C4-2B (cell line): ENCODE measurements at regions not wholly inside any gene's neighbourhood (a gene's known extent, or its start where the extent isn't known, plus 50 kb on each side); places are given as distances from the start of the nearest gene placed in this dataset.

ENCODE experiments used
- H3K27ac ChIP-seq: fragments of 450-650 bp; 2 replicates; pipeline ENCODE4 v1.5.1; 2017
- ZFX ChIP-seq: fragments of 450-650 bp; IDR thresholded peaks from 2 replicates; pipeline ENCODE4 v1.6.1; 2017
- TF ChIP-seq, protein P1 (sequence below): fragments of 450-650 bp; conservative IDR thresholded peaks from 2 replicates; pipeline ENCODE4 v1.5.1; 2017; ENCODE audit warnings: mild to moderate bottlenecking

DNA sequence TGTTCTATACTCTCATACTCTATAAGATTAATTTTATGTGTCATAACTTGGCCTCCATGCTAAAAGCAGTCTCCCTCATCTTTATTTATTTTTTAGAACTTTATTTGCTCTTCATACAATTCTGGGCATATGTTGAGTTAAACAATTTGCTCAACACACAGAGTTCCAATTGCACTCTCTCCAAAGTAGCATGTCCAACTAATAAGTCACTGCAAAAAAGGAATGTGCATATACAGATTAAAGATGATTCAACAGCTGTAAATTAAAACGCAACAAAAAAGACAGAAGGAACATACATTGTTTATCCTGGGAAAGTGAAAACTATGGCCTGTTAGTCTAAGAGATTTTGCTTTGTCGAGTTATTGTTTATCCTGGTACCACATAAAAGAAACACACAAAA is 277.7 kb upstream of the ACVR2A start:
- H3K27ac ChIP-seq = no peak overlapping the region
- TF ChIP-seq ZFX = no peak
- TF ChIP-seq, protein P1, sequence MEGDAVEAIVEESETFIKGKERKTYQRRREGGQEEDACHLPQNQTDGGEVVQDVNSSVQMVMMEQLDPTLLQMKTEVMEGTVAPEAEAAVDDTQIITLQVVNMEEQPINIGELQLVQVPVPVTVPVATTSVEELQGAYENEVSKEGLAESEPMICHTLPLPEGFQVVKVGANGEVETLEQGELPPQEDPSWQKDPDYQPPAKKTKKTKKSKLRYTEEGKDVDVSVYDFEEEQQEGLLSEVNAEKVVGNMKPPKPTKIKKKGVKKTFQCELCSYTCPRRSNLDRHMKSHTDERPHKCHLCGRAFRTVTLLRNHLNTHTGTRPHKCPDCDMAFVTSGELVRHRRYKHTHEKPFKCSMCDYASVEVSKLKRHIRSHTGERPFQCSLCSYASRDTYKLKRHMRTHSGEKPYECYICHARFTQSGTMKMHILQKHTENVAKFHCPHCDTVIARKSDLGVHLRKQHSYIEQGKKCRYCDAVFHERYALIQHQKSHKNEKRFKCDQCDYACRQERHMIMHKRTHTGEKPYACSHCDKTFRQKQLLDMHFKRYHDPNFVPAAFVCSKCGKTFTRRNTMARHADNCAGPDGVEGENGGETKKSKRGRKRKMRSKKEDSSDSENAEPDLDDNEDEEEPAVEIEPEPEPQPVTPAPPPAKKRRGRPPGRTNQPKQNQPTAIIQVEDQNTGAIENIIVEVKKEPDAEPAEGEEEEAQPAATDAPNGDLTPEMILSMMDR = no peak

DNA sequence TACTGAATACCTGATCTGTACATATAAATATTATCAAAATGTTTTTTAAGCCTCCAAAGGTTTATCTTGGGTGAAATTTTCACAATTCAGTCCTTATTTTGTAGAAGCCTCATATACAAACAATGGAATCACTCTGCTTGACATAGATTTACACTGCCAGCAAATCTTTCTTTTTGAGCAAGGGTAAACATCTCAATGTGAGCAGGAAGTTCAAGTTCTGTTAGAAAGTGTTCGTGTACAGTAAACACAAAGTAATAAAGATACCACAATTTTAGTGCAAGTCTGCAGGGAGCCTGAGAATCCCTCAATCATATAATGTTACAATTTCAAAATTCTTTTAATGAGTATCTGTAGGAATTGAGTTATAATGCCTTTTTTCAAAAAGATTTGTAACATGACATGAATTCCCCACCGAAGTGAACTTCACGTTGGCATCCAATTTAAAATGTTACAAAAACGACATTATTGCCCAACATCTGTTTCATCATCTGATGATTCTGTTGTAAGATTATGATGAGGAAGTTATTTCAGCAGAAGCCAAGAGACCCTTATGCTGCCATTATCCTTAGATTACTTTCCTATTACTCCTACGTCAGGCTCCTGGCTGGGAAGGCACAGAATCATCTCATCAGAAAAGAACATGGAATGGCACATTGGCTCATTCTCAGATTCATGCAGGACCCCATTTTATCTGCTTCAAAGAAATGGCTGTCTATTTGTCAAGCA is 283.9 kb upstream of the ACVR2A start:
- no peak overlapping the region for H3K27ac ChIP-seq
- TF ChIP-seq ZFX = no peak
- TF ChIP-seq, protein P1 = no peak

DNA sequence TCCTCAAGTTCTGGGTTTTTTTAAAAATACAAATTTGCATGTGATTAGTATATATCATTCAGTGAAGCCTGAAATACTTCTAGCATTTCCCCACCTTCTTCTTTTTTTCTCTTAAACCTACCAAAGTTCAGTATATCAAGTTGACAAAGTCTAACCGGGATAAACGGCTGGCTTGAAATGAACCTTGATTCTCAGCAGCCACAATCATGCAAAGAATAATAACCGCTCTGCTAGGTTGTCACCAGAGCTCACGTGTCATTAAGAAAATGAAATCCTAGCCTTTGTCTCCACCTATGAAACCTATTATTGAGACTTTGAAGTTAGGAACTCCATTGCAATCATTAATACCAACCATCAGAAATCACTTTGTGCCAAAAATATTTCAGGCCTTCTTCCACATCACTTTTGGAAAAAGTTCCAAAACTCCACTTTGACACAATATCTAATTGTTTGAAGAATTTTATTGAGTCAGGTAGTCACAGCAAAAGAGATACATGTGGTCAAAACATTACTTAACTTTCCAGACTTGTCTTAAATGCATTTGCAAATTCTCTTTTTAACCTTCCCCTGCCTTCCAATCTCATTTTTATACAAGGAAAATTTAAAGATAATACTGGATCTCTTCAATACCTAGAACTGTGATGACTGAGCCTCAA is 285.6 kb upstream of the ACVR2A start:
- TF ChIP-seq, protein P1 = no peak
- TF ChIP-seq ZFX = no peak
- H3K27ac ChIP-seq = no peak overlapping the region

DNA sequence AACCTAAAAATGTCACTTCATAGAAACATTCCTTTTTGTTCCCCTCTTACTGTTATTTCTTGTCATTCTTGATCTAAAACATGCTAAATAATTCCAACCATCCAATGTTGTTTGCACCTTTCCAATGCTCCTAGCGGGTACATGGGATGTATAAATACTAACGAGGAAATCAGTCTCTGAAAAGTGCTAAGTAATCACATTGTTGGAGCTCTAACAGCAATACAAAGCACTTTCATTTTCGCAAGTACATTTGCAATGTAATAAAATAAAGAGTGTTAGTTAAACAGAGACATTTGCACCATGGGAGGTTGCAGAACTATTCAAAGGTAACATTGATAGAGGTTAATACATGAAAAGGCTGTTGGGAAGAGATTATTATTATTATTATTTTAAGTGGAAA is 286.2 kb upstream of the ACVR2A start:
- no peak for TF ChIP-seq ZFX
- TF ChIP-seq, protein P1 = no peak
- H3K27ac ChIP-seq = no peak overlapping the region

DNA sequence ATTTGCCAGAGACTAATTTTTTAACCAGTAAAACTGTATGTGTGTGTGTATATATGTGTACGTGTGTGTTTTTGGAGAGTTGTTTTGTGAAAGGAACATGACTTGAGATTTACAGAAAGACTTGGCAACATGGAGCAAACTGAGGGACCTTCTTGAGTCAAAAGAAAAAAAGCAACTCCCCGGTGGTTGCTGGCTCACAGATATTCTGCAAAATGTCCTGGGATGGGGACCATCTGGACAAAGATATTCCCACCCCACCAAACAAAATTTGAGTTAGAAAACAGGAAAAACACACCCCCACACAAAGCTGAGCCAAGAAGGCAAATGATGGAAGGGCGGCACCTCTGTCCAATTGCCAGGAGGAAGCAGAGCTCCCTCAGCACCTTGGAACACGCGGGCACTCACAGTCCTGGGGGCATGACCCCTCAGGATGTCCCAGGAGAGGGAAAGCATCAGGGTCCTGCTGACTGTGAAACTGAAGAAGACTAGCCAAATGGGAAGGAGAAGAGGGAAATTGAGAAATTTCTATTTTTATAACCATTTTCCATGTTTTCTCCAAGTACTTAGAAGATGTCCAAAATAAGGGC is 290.2 kb upstream of the ACVR2A start:
- no peak for TF ChIP-seq ZFX
- TF ChIP-seq, protein P1 = no peak
- no peak overlapping the region for H3K27ac ChIP-seq

DNA sequence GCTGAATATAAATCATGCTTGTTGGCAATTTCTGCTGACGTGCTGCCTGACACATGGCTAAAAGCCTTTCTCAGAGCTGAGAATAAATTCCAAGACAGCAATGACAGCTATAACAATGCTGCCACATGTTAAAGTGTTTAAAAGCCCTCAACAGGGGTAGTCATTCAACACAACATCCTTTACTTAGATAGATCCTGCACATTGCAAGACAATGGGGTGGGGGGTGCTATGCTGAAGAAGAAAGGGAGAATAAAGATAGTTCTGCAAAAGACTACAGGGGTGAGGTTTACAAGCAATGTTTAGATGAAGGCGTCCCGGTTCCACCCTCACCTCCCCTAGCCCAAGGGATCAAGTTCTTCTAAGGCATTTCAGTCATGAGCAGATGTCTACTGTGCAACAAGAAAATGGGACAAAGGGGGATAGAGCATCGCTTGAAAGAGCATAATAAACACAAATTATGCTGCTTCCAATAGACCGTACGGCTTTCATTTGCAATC is 291.0 kb upstream of the ACVR2A start:
- TF ChIP-seq ZFX = no peak
- TF ChIP-seq, protein P1 = no peak
- no peak overlapping the region for H3K27ac ChIP-seq
